ENCODE measurements at regions not wholly inside any gene's neighbourhood (a gene's known extent, or its start where the extent isn't known, plus 50 kb on each side); places are given as distances from the start of the nearest gene placed in this dataset.

GRCh38 chr2:146125551-146125950 lies 1605.6 kb upstream of the ZEB2 start:
- intact Hi-C loops (cut with DNase I): no loop called here
- Histone ChIP-seq H3K4me1 (replicated peaks in 1 of 2) (no peaks in the 10 kb centered on the region), H3K36me3 (replicated peaks in 1 of 2) (no peaks in the 10 kb centered on the region), H3K27ac (no peak overlapping the region), H3K27me3 (no peaks in the 10 kb centered on the region), H3K4me3 (no peak overlapping the region), H3K9me3 (replicated peaks in 1 of 3) (no peaks in the 10 kb centered on the region)
- no peak for DNase-seq
- TF ChIP-seq, protein P1, sequence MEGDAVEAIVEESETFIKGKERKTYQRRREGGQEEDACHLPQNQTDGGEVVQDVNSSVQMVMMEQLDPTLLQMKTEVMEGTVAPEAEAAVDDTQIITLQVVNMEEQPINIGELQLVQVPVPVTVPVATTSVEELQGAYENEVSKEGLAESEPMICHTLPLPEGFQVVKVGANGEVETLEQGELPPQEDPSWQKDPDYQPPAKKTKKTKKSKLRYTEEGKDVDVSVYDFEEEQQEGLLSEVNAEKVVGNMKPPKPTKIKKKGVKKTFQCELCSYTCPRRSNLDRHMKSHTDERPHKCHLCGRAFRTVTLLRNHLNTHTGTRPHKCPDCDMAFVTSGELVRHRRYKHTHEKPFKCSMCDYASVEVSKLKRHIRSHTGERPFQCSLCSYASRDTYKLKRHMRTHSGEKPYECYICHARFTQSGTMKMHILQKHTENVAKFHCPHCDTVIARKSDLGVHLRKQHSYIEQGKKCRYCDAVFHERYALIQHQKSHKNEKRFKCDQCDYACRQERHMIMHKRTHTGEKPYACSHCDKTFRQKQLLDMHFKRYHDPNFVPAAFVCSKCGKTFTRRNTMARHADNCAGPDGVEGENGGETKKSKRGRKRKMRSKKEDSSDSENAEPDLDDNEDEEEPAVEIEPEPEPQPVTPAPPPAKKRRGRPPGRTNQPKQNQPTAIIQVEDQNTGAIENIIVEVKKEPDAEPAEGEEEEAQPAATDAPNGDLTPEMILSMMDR (IDR thresholded peaks at IDR 0.05): no peak
- TF ChIP-seq POLR2A (IDR thresholded peaks at IDR 0.05): no peak

DNA sequence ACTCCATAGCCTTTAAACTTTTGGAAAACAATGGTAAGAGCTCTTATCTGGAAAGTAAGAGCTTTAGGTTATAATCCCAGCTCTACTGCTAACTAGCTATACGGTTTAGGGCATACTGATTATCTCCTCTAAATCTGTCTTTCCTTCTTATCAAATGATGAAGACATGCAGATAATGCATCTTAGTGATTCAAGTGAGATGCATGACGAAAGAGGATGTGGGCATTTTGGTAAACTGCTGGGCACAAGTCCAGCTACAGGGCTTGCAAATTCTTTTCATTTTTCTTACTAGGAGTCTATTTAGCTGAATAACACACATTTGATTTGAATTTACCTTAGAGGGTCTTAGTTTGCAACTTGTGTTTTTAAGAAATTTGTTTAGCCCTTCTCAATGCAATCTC lies 1604.8 kb upstream of the ZEB2 start:
- Histone ChIP-seq H3K27me3 (no peaks in the 10 kb centered on the region), H3K4me3 (no peak overlapping the region), H3K36me3 (replicated peaks in 1 of 2) (no peaks in the 10 kb centered on the region), H3K27ac (no peak overlapping the region), H3K9me3 (replicated peaks in 1 of 3) (no peaks in the 10 kb centered on the region), H3K4me1 (replicated peaks in 1 of 2) (no peaks in the 10 kb centered on the region)
- WGBS, 4 donors: 50 to 67% (median 60%) methylated on average over 2 of the region's 2 CpGs
- TF ChIP-seq POLR2A (IDR thresholded peaks at IDR 0.05): no peak
- TF ChIP-seq, protein P1 (IDR thresholded peaks at IDR 0.05): no peak
- DNase-seq: no peak
- intact Hi-C loops (cut with DNase I): no loop called here

DNA sequence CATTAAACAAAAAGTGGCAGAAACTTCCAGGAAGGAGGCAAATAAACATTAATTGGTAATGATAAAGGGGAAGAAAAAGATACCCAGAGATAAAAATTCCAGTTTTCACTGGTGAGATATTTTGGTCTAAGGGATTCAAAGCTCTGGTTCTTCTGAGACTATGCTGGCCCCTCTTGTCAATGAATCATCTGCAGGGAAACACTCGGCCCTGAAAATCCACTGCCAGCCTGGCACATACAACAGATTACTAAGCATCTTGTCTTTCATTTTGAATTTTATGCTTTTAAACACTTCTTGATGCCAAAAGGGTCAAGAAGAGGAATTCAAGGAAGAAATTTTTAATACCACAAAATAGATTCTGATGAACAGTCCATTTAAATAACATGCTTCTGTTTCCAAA lies 1603.8 kb upstream of the ZEB2 start:
- intact Hi-C loops (cut with DNase I): no loop called here
- H3K27ac ChIP-seq: no peak overlapping the region
- H3K9me3 ChIP-seq (replicated peaks in 1 of 3): no peaks in the 10 kb centered on the region
- no peaks in the 10 kb centered on the region for H3K27me3 ChIP-seq
- TF ChIP-seq, protein P1 (IDR thresholded peaks at IDR 0.05): no peak
- TF ChIP-seq POLR2A (IDR thresholded peaks at IDR 0.05): no peak
- 30 to 60% (median 41%) methylated on average over 1 of the region's 1 CpG for WGBS, 4 donors
- no peak for DNase-seq
- H3K36me3 ChIP-seq (replicated peaks in 1 of 2): no peaks in the 10 kb centered on the region
- H3K4me1 ChIP-seq (replicated peaks in 1 of 2): no peaks in the 10 kb centered on the region
- no peak overlapping the region for H3K4me3 ChIP-seq

DNA sequence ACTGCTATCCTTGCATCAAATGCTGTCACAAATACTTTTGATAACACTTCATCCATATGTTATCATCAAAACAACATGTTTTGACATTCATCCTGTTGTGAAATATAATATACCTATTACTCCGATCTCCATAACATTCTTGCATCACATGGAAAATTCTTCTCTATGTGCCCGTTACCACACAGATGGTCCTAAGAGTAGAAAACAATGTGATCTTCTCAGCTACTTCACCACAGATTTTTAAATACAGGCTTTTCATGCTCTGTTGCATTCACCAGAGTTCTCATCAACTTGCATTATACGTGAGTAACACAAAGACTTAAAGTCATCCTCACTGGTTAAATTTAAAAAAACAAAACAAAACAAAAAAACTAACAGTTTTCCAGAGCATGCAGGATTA lies 1603.3 kb upstream of the ZEB2 start:
- intact Hi-C loops (cut with DNase I): no loop called here
- H3K4me1 ChIP-seq (replicated peaks in 1 of 2): no peaks in the 10 kb centered on the region
- no peaks in the 10 kb centered on the region for H3K9me3 ChIP-seq (replicated peaks in 1 of 3)
- no peak overlapping the region for H3K27ac ChIP-seq
- no peaks in the 10 kb centered on the region for H3K27me3 ChIP-seq
- WGBS, 4 donors: 78 to 84% (median 83%) methylated on average over 3 of the region's 3 CpGs
- TF ChIP-seq POLR2A (IDR thresholded peaks at IDR 0.05): no peak
- TF ChIP-seq, protein P1 (IDR thresholded peaks at IDR 0.05): no peak
- no peaks in the 10 kb centered on the region for H3K36me3 ChIP-seq (replicated peaks in 1 of 2)
- H3K4me3 ChIP-seq: no peak overlapping the region
- no peak for DNase-seq
